NCI-H2029 treated with DMSO at 0.1 percent for 48 hours (cell line): ENCODE measurements at regions not wholly inside any gene's neighbourhood (a gene's known extent, or its start where the extent isn't known, plus 50 kb on each side); places are given as distances from the start of the nearest gene placed in this dataset.
"Not testable (repeated sequence)": the region's sequence is repeated elsewhere in the genome, so short reads cannot be mapped to it uniquely, and the experiment has no call there.

ENCODE experiments used
- DNase-seq: peaks from one replicate; lab custom pipeline; 2025; lab: John Stamatoyannopoulos, UW

- no peak for DNase-seq
Observed at GRCh38 chr2:18986046-18986445, 372.4 kb downstream of the OSR1 start.

GRCh38 chr2:18980786-18981430 lies 377.5 kb downstream of the OSR1 start:
- no peak for DNase-seq

- DNase-seq = no peak
Observed at GRCh38 chr2:18980104-18980785, 378.2 kb downstream of the OSR1 start.

- no peak for DNase-seq
Observed at GRCh38 chr2:18977409-18977808, 381.0 kb downstream of the OSR1 start.

GRCh38 chr2:18976168-18976961 lies 382.1 kb downstream of the OSR1 start:
- DNase-seq = peak; percentile 57

- DNase-seq = no peak
Observed at GRCh38 chr2:18975506-18976167, 382.8 kb downstream of the OSR1 start.

- DNase-seq = no peak
Observed at GRCh38 chr2:18971628-18972027, 382.3 kb upstream of the NT5C1B start.

- DNase-seq = no peak
Observed at GRCh38 chr2:18971069-18971378, 381.7 kb upstream of the NT5C1B start.

GRCh38 chr2:18966131-18966530 lies 376.8 kb upstream of the NT5C1B start:
- DNase-seq = no peak

GRCh38 chr2:18963739-18964256 lies 374.4 kb upstream of the NT5C1B start:
- not testable (repeated sequence) for DNase-seq

GRCh38 chr2:18961991-18962421 lies 372.6 kb upstream of the NT5C1B start:
- no peak for DNase-seq

- no peak for DNase-seq
Observed at GRCh38 chr2:18959952-18960717, 370.8 kb upstream of the NT5C1B start.

- DNase-seq = no peak
Observed at GRCh38 chr2:18959200-18959599, 369.8 kb upstream of the NT5C1B start.

GRCh38 chr2:18957909-18958308 lies 368.5 kb upstream of the NT5C1B start:
- DNase-seq = no peak

- no peak for DNase-seq
Observed at GRCh38 chr2:18950361-18950851, 361.0 kb upstream of the NT5C1B start.

GRCh38 chr2:18949871-18950270 lies 360.5 kb upstream of the NT5C1B start:
- no peak for DNase-seq

- DNase-seq = no peak
Observed at GRCh38 chr2:18940184-18940583, 350.8 kb upstream of the NT5C1B start.

- not testable (repeated sequence) for DNase-seq
Observed at GRCh38 chr2:18939740-18940139, 350.4 kb upstream of the NT5C1B start.

GRCh38 chr2:18934886-18935285 lies 345.5 kb upstream of the NT5C1B start:
- no peak for DNase-seq

- no peak for DNase-seq
Observed at GRCh38 chr2:18932853-18933252, 343.5 kb upstream of the NT5C1B start.

GRCh38 chr2:18930971-18931370 lies 341.6 kb upstream of the NT5C1B start:
- DNase-seq = no peak
